ENCODE measurements at regions not wholly inside any gene's neighbourhood (a gene's known extent, or its start where the extent isn't known, plus 50 kb on each side); places are given as distances from the start of the nearest gene placed in this dataset.

DNA sequence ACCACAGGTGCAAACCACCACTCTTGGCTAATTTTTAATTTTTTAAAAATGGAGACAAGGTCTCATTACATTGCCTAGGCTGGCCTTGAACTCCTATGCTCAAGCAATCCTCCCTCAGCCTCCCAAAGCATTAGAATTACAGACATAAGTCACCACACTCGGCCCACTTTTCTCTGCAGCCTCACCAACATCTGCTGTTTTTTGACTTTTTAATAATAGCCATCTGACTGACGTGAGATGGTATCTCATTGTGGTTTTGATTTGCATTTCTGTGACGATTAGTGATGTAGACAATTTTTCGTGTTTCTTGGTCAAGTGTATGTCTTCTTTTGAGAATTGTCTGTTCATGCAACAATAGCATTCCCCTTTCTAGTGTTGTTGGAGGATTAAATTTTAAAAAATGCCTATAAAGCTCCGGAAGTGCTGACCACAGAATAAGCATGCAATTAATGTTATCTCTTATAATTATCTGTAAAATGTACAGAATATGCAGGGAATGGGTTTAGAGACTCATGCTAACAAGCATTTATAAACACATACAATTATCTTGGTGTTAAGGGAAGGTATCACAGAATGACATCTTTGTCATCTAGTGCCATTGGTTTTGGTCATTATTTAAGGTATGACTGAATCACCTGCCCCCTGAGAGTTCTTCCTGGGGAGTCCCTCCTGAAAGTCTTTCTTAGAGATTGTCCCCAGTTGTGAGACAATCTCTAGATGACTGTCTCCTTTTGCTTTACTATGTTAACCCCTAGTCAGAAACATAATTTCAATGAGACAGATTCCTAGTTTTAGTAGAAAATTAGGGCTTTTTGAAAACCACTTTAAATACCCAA is 118.5 kb upstream of the SERTM1 start:
- ChIA-PET POLR2A (no interaction called here), CTCF (no interaction called here)
- no peaks in the 10 kb centered on the region for H3K36me3 Mint-ChIP-seq
- DNase-seq: no peak
- H3K4me3 Mint-ChIP-seq: no peak overlapping the region
- H3K27ac Mint-ChIP-seq: no peak overlapping the region
- H3K4me1 Mint-ChIP-seq (ENCODE audit: low read depth): no peaks in the 10 kb centered on the region
- H3K27me3 Mint-ChIP-seq: no peaks in the 10 kb centered on the region
- H3K9me3 Mint-ChIP-seq: no peaks in the 10 kb centered on the region
- intact Hi-C loops (cut with micrococcal nuclease): no loop called here

GRCh38 chr13:36559375-36559774 is 114.4 kb upstream of the SERTM1 start:
- H3K36me3 Mint-ChIP-seq: no peaks in the 10 kb centered on the region
- H3K27me3 Mint-ChIP-seq: no peaks in the 10 kb centered on the region
- ChIA-PET POLR2A (no interaction called here), CTCF (no interaction called here)
- H3K27ac Mint-ChIP-seq: no peak overlapping the region
- no peaks in the 10 kb centered on the region for H3K9me3 Mint-ChIP-seq
- no peak overlapping the region for H3K4me3 Mint-ChIP-seq
- H3K4me1 Mint-ChIP-seq (ENCODE audit: low read depth): no peaks in the 10 kb centered on the region
- intact Hi-C loops (cut with micrococcal nuclease): no loop called here
- no peak for DNase-seq

DNA sequence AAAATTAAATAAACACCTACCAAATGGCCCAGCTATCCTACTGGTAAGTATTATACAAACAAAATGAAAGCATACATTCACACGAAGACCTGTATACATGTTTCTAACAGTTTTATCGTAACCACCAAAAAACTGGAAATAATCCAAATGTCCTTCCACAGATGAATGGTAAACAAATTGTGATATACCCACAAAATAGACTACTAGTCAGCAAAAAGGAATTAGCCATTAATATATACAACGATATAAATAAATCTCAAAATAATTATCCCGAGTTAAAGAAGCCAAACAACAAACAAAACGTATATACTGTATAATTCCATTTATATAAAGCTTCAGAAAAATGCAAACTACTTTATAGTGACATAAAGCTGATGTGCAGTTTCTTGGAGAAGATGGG is 106.3 kb upstream of the SERTM1 start:
- DNase-seq: no peak
- no peaks in the 10 kb centered on the region for H3K9me3 Mint-ChIP-seq
- ChIA-PET POLR2A (no interaction called here), CTCF (no interaction called here)
- no peaks in the 10 kb centered on the region for H3K27me3 Mint-ChIP-seq
- no peaks in the 10 kb centered on the region for H3K4me1 Mint-ChIP-seq (ENCODE audit: low read depth)
- H3K36me3 Mint-ChIP-seq: no peaks in the 10 kb centered on the region
- H3K4me3 Mint-ChIP-seq: no peak overlapping the region
- no peak overlapping the region for H3K27ac Mint-ChIP-seq
- intact Hi-C loops (cut with micrococcal nuclease): no loop called here

- Mint-ChIP-seq H3K27me3 (no peaks in the 10 kb centered on the region), H3K27ac (no peak overlapping the region), H3K36me3 (no peaks in the 10 kb centered on the region), H3K9me3 (no peaks in the 10 kb centered on the region), H3K4me3 (no peak overlapping the region), H3K4me1 (ENCODE audit: low read depth) (no peaks in the 10 kb centered on the region)
- no peak for DNase-seq
- POLR2A ChIA-PET: no interaction called here
- CTCF ChIA-PET: no interaction called here
- intact Hi-C loops (cut with micrococcal nuclease): no loop called here
Observed at GRCh38 chr13:36570489-36570888, 103.3 kb upstream of the SERTM1 start.

DNA sequence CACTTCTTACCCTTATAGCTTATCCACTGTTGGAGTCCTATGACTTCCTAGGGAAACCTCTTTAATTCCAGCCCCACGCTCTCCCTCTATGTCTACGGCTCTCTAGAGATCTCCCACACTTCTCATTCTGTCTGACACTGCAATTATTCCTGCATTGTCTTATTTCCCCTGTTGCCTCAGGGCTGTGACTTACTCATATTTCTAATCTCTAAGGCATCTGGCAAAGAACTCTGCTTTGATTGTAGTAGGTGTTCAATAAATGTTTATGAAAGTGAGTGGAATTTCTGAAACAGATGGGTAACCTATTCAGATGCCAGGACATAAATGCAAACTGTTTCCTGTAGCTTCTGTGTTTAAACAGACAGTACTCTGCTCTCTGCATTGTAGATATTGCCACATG is 102.4 kb upstream of the SERTM1 start:
- H3K4me3 Mint-ChIP-seq: no peak overlapping the region

GRCh38 chr13:36582977-36583376 is 90.8 kb upstream of the SERTM1 start:
- POLR2A ChIA-PET: no interaction called here
- no peaks in the 10 kb centered on the region for H3K27me3 Mint-ChIP-seq
- CTCF ChIA-PET: no interaction called here
- no peaks in the 10 kb centered on the region for H3K4me1 Mint-ChIP-seq (ENCODE audit: low read depth)
- no peak for DNase-seq
- intact Hi-C loops (cut with micrococcal nuclease): no loop called here
- H3K27ac Mint-ChIP-seq: no peak overlapping the region
- H3K36me3 Mint-ChIP-seq: no peaks in the 10 kb centered on the region
- no peak overlapping the region for H3K4me3 Mint-ChIP-seq
- no peaks in the 10 kb centered on the region for H3K9me3 Mint-ChIP-seq

More for the DNA sequence above, 102.4 kb upstream of the SERTM1 start:
- no peaks in the 10 kb centered on the region for H3K36me3 Mint-ChIP-seq
- CTCF ChIA-PET: no interaction called here
- H3K9me3 Mint-ChIP-seq: no peaks in the 10 kb centered on the region
- no peak overlapping the region for H3K27ac Mint-ChIP-seq
- POLR2A ChIA-PET: no interaction called here
- no peaks in the 10 kb centered on the region for H3K4me1 Mint-ChIP-seq (ENCODE audit: low read depth)
- intact Hi-C loops (cut with micrococcal nuclease): no loop called here
- H3K27me3 Mint-ChIP-seq: no peaks in the 10 kb centered on the region
- no peak for DNase-seq

DNA sequence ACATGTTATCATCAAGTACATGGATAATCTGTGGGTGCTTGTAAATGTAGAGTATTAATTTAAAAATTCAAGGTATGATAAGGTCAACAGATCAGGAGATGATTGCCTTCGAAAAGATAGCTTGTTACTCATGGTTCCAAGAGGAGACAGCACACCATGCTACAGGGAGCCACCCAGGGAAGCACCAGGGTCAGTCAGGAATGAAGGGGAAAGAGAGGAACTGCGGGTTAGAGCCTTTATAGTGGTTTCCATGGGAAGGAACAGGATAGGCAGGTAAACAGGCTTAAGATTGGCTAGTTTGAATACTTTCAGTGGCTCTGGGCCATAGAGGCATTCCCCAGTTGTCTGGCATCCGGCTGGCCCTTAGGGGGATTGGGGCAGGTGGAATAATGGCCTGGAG is 74.2 kb upstream of the SERTM1 start:
- intact Hi-C loops (cut with micrococcal nuclease): no loop called here
- ChIA-PET CTCF (no interaction called here), POLR2A (no interaction called here)
- Mint-ChIP-seq H3K4me1 (ENCODE audit: low read depth) (no peaks in the 10 kb centered on the region), H3K9me3 (no peaks in the 10 kb centered on the region), H3K36me3 (no peaks in the 10 kb centered on the region), H3K4me3 (no peak overlapping the region), H3K27ac (no peak overlapping the region), H3K27me3 (no peaks in the 10 kb centered on the region)
- no peak for DNase-seq

DNA sequence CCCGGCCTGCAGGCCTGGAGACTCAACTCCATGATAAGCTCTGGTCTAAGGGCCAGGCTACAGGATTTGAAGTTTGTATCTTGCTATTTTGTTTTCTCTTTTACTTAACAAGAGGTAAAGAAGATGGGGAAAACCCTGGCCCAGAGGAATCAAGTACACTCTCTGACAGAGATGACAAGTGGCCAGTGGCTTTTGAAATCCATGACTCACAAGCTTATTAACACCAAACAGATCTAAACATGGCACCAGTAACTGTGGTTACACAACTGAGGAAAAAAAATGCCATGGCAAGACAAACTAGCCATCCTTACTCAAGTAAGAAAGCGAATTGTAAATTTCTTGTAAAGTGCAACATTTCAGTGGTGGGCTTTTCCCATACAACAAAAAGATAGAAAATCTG is 72.6 kb upstream of the SERTM1 start:
- no peaks in the 10 kb centered on the region for H3K9me3 Mint-ChIP-seq
- intact Hi-C loops (cut with micrococcal nuclease): no loop called here
- no peak for DNase-seq
- no peaks in the 10 kb centered on the region for H3K27me3 Mint-ChIP-seq
- no peaks in the 10 kb centered on the region for H3K4me1 Mint-ChIP-seq (ENCODE audit: low read depth)
- POLR2A ChIA-PET: no interaction called here
- no peak overlapping the region for H3K27ac Mint-ChIP-seq
- H3K36me3 Mint-ChIP-seq: no peaks in the 10 kb centered on the region
- no peak overlapping the region for H3K4me3 Mint-ChIP-seq
- CTCF ChIA-PET: no interaction called here

GRCh38 chr13:36606060-36606459 is 67.8 kb upstream of the SERTM1 start:
- ChIA-PET POLR2A (no interaction called here), CTCF (no interaction called here)
- Mint-ChIP-seq H3K27me3 (no peaks in the 10 kb centered on the region), H3K36me3 (no peaks in the 10 kb centered on the region), H3K27ac (no peak overlapping the region), H3K9me3 (no peaks in the 10 kb centered on the region), H3K4me3 (no peak overlapping the region), H3K4me1 (ENCODE audit: low read depth) (no peaks in the 10 kb centered on the region)
- DNase-seq: no peak
- intact Hi-C loops (cut with micrococcal nuclease): no loop called here

DNA sequence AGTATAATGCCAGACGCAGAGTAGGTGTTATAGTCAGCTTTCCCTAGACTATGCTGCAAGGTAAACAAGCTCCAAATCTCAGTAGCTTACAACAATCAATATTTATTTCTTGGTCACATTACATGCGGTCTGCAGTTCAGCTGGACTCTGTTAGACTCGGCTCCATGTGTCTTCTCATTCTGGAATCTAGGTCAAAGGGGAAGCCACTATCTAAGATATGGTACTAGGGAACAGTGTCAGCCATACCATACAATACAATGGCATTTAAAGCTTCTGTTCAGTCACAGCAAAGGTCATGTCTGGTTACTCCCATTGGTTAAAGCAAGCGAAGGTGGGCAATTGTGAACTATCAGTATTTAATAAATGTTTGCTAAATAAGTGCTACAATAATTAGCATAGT is 65.3 kb upstream of the SERTM1 start:
- H3K36me3 Mint-ChIP-seq: no peaks in the 10 kb centered on the region
- no peak overlapping the region for H3K4me3 Mint-ChIP-seq
- intact Hi-C loops (cut with micrococcal nuclease): no loop called here
- no peaks in the 10 kb centered on the region for H3K9me3 Mint-ChIP-seq
- no peaks in the 10 kb centered on the region for H3K27me3 Mint-ChIP-seq
- ChIA-PET CTCF (no interaction called here), POLR2A (no interaction called here)
- DNase-seq: no peak
- H3K27ac Mint-ChIP-seq: no peak overlapping the region
- H3K4me1 Mint-ChIP-seq (ENCODE audit: low read depth): no peaks in the 10 kb centered on the region

GRCh38 chr13:36612230-36612629 is 61.6 kb upstream of the SERTM1 start:
- CTCF ChIA-PET: no interaction called here
- Mint-ChIP-seq H3K27ac (no peak overlapping the region), H3K4me3 (no peak overlapping the region), H3K27me3 (no peaks in the 10 kb centered on the region), H3K9me3 (no peaks in the 10 kb centered on the region), H3K4me1 (ENCODE audit: low read depth) (no peaks in the 10 kb centered on the region), H3K36me3 (no peaks in the 10 kb centered on the region)
- intact Hi-C loops (cut with micrococcal nuclease): no loop called here
- POLR2A ChIA-PET: no interaction called here
- no peak for DNase-seq

DNA sequence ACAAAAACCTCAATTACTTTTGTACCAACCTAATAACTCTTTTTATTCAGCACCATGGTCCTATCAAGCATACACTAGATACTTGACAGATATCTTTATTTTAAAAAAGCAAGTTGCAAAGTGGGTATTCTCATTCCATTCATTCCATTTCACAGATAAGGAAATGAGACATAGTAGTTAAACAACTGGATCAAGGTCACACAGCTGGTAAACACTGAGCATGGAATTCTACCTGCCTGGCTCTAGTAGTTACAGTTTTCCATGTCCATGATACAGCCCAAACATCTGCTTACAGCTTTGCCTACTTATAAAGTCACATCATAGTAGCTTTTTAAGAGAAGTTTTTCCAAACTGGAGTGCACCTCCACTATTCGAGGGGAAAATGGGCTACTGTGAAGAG is 57.1 kb upstream of the SERTM1 start:
- H3K4me1 Mint-ChIP-seq (ENCODE audit: low read depth): no peaks in the 10 kb centered on the region
- H3K4me3 Mint-ChIP-seq: no peak overlapping the region
- intact Hi-C loops (cut with micrococcal nuclease): no loop called here
- CTCF ChIA-PET: no interaction called here
- H3K27me3 Mint-ChIP-seq: peaks cover 2% of the 10 kb centered on the region
- H3K9me3 Mint-ChIP-seq: peaks cover 2% of the 10 kb centered on the region
- no peaks in the 10 kb centered on the region for H3K36me3 Mint-ChIP-seq
- no peak for DNase-seq
- no peak overlapping the region for H3K27ac Mint-ChIP-seq
- POLR2A ChIA-PET: no interaction called here

GRCh38 chr13:36619535-36619934 is 54.3 kb upstream of the SERTM1 start:
- H3K27me3 Mint-ChIP-seq: peaks cover 2% of the 10 kb centered on the region
- H3K4me3 Mint-ChIP-seq: no peak overlapping the region
- ChIA-PET POLR2A (no interaction called here), CTCF (no interaction called here)
- H3K9me3 Mint-ChIP-seq: peaks cover 2% of the 10 kb centered on the region
- intact Hi-C loops (cut with micrococcal nuclease): no loop called here
- H3K4me1 Mint-ChIP-seq (ENCODE audit: low read depth): no peaks in the 10 kb centered on the region
- H3K27ac Mint-ChIP-seq: no peak overlapping the region
- DNase-seq: no peak
- no peaks in the 10 kb centered on the region for H3K36me3 Mint-ChIP-seq
